ENCODE measurements at regions not wholly inside any gene's neighbourhood (a gene's known extent, or its start where the extent isn't known, plus 50 kb on each side); places are given as distances from the start of the nearest gene placed in this dataset.

DNA sequence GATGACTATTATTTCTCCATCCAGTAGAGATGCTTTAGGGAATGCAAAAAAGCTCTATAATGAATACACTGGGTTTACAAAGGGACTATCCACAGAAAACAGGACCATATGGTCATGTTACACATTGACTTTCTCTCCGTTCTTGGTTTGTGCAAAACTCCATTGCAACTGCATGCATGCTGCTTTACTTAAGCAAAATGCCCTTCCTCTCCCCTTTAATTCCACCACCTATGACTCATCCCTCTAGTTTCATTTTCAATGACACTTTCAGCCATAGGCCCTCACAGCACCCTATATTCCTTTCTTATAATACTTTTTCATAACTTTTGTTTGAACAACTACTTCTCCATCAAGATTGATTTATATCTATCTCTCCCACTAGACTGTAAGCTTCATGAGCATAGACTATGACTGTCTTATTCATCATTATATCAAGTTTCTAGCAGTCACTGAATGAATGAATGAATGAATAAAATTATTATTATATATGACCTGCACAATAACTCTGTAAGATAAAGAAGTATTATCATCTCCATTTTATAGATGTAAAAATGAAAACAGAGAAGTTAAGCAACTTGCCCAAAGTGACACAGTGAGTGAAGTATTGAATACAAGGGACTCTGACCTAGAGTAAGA is 248.9 kb downstream of the PLPP3 start (continued):
- TF ChIP-seq FOXK2 (IDR thresholded peaks at IDR 0.05) (no peak), SMAD1 (IDR thresholded peaks at IDR 0.05; ENCODE audit: low read depth, partially characterized antibody) (no peak), YBX1 (IDR thresholded peaks at IDR 0.05) (no peak), NBN (IDR thresholded peaks at IDR 0.05) (peak; percentile 75), JUNB (IDR thresholded peaks at IDR 0.05) (peak; percentile 91), RELA (IDR thresholded peaks at IDR 0.05; ENCODE audit: borderline replicate concordance, partially characterized antibody) (no peak), SIN3A (IDR thresholded peaks at IDR 0.05; ENCODE audit: low read depth, low read length) (no peak), IRF4 (IDR thresholded peaks at IDR 0.05; ENCODE audit: low read depth, low read length) (peak; percentile 42; the same call in 1 of the 2 replicates), SUPT20H (IDR thresholded peaks at IDR 0.05; ENCODE audit: borderline replicate concordance, control insufficient read depth, low read depth, low read length) (no peak), ZBTB11 (CRISPR knock-in tag; IDR thresholded peaks at IDR 0.05) (no peak), ZBED1 (IDR thresholded peaks at IDR 0.05; ENCODE audit: borderline replicate concordance) (no peak), NFXL1 (IDR thresholded peaks at IDR 0.05; ENCODE audit: borderline replicate concordance) (no peak), GABPA (IDR thresholded peaks at IDR 0.05; ENCODE audit: low read depth) (0 out of 2 replicates have a peak, but pooled peaks have one; percentile 10), SRF (IDR thresholded peaks at IDR 0.05; ENCODE audit: low read depth in 2 of 2, low read length in 2 of 2) (no peak), KDM1A (IDR thresholded peaks at IDR 0.05; ENCODE audit: borderline replicate concordance) (no peak), ZNF384 (IDR thresholded peaks at IDR 0.05; ENCODE audit: borderline replicate concordance, low read depth, low read length) (no peak), NR2F1 (conservative IDR thresholded peaks at IDR 0.05) (0 out of 2 replicates have a peak, but pooled peaks have one; percentile 41), BCL11A (IDR thresholded peaks at IDR 0.05; ENCODE audit: low read depth, low read length) (0 out of 2 replicates have a peak, but pooled peaks have one; percentile 48)
- TF ChIP-seq, protein P1, sequence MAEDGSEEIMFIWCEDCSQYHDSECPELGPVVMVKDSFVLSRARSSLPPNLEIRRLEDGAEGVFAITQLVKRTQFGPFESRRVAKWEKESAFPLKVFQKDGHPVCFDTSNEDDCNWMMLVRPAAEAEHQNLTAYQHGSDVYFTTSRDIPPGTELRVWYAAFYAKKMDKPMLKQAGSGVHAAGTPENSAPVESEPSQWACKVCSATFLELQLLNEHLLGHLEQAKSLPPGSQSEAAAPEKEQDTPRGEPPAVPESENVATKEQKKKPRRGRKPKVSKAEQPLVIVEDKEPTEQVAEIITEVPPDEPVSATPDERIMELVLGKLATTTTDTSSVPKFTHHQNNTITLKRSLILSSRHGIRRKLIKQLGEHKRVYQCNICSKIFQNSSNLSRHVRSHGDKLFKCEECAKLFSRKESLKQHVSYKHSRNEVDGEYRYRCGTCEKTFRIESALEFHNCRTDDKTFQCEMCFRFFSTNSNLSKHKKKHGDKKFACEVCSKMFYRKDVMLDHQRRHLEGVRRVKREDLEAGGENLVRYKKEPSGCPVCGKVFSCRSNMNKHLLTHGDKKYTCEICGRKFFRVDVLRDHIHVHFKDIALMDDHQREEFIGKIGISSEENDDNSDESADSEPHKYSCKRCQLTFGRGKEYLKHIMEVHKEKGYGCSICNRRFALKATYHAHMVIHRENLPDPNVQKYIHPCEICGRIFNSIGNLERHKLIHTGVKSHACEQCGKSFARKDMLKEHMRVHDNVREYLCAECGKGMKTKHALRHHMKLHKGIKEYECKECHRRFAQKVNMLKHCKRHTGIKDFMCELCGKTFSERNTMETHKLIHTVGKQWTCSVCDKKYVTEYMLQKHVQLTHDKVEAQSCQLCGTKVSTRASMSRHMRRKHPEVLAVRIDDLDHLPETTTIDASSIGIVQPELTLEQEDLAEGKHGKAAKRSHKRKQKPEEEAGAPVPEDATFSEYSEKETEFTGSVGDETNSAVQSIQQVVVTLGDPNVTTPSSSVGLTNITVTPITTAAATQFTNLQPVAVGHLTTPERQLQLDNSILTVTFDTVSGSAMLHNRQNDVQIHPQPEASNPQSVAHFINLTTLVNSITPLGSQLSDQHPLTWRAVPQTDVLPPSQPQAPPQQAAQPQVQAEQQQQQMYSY (CRISPR knock-in tag; IDR thresholded peaks at IDR 0.05): no peak
- TF ChIP-seq, protein P2, sequence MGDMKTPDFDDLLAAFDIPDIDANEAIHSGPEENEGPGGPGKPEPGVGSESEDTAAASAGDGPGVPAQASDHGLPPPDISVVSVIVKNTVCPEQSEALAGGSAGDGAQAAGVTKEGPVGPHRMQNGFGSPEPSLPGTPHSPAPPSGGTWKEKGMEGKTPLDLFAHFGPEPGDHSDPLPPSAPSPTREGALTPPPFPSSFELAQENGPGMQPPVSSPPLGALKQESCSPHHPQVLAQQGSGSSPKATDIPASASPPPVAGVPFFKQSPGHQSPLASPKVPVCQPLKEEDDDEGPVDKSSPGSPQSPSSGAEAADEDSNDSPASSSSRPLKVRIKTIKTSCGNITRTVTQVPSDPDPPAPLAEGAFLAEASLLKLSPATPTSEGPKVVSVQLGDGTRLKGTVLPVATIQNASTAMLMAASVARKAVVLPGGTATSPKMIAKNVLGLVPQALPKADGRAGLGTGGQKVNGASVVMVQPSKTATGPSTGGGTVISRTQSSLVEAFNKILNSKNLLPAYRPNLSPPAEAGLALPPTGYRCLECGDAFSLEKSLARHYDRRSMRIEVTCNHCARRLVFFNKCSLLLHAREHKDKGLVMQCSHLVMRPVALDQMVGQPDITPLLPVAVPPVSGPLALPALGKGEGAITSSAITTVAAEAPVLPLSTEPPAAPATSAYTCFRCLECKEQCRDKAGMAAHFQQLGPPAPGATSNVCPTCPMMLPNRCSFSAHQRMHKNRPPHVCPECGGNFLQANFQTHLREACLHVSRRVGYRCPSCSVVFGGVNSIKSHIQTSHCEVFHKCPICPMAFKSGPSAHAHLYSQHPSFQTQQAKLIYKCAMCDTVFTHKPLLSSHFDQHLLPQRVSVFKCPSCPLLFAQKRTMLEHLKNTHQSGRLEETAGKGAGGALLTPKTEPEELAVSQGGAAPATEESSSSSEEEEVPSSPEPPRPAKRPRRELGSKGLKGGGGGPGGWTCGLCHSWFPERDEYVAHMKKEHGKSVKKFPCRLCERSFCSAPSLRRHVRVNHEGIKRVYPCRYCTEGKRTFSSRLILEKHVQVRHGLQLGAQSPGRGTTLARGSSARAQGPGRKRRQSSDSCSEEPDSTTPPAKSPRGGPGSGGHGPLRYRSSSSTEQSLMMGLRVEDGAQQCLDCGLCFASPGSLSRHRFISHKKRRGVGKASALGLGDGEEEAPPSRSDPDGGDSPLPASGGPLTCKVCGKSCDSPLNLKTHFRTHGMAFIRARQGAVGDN (IDR thresholded peaks at IDR 0.05): no peak
